Suprapubic skin (tissue), 4 donors: ENCODE measurements at regions not wholly inside any gene's neighbourhood (a gene's known extent, or its start where the extent isn't known, plus 50 kb on each side); places are given as distances from the start of the nearest gene placed in this dataset.

Experiments
- CTCF ChIP-seq, 2 donors: fragments of 200-600 bp in 1 of 2; fragments of 450-650 bp in 1 of 2; sonication (generic) in 1 of 2; IDR thresholded peaks; one replicate each; pipeline ENCODE4 v1.5.1; 2016 to 2019; ENCODE audit warnings: antibody characterized with exemption in 2 of 2, mild to moderate bottlenecking in 1 of 2, moderate library complexity in 1 of 2
- EP300 ChIP-seq: sonication (generic); formaldehyde crosslinking; IDR thresholded peaks from one replicate; pipeline ENCODE4 v1.6.1; 2017; ENCODE audit warnings: antibody characterized with exemption
- POLR2A ChIP-seq, 2 donors: fragments of 450-650 bp; IDR thresholded peaks; one replicate each; pipeline ENCODE4 v1.6.1; 2017; ENCODE audit warnings: antibody characterized with exemption in 2 of 2, mild to moderate bottlenecking in 2 of 2, moderate library complexity in 2 of 2
- POLR2AphosphoS5 ChIP-seq, 3 donors: sonication (generic); formaldehyde crosslinking; IDR thresholded peaks; one replicate each; pipeline ENCODE4 v1.6.1; 2017; ENCODE audit warnings: antibody characterized with exemption in 3 of 3

DNA sequence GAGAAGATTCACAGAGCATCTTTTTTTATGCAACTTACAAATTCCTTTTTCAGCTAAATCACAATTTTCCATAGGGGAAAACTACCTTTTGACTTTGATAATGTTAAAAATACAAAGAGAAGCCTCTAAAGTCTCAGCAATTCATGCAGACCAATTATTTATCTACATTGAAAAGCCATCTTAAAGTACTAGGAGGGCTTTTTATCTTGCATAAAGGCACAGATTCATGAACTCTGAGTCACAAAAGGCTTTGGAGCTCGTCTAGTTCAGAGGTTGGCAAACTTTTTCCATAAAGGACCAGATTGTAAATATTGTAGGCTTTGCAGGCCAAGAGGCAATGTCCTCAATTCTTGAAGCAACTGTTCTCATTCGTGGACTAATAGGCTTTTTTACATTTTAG is 210.4 kb upstream of the HDX start:
- TF ChIP-seq CTCF (IDR thresholded peaks at IDR 0.05) = no peak
- TF ChIP-seq EP300 = no peak
- no peak for TF ChIP-seq POLR2A (IDR thresholded peaks at IDR 0.05)
- TF ChIP-seq POLR2AphosphoS5 (IDR thresholded peaks at IDR 0.05) = no peak
